ENCODE measurements at regions not wholly inside any gene's neighbourhood (a gene's known extent, or its start where the extent isn't known, plus 50 kb on each side); places are given as distances from the start of the nearest gene placed in this dataset.
A peak's percentile ranks its signal among the peaks of the same experiment; 100 is the strongest.

- no peak for TF ChIP-seq CTCF (conservative IDR thresholded peaks at IDR 0.05; ENCODE audit: low read depth, low read length)
- H3K4me3 ChIP-seq (ENCODE audit: low read length): no peak overlapping the region
- no peak for DNase-seq (ENCODE audit: low read depth)
Observed at GRCh38 chr3:115236496-115236895, 89.4 kb upstream of the ZBTB20 start.

GRCh38 chr3:115239717-115240116 lies 92.6 kb upstream of the ZBTB20 start:
- peak; percentile 94 for DNase-seq (ENCODE audit: low read depth)
- no peak for TF ChIP-seq CTCF (conservative IDR thresholded peaks at IDR 0.05; ENCODE audit: low read depth, low read length)
- no peak overlapping the region for H3K4me3 ChIP-seq (ENCODE audit: low read length)

- no peak for TF ChIP-seq CTCF (conservative IDR thresholded peaks at IDR 0.05; ENCODE audit: low read depth, low read length)
- H3K4me3 ChIP-seq (ENCODE audit: low read length): no peak overlapping the region
Observed at GRCh38 chr3:115244350-115244749, 97.3 kb upstream of the ZBTB20 start.

GRCh38 chr3:115245438-115245837 lies 98.3 kb upstream of the ZBTB20 start:
- peak; percentile 84 for DNase-seq (ENCODE audit: low read depth)
- no peak overlapping the region for H3K4me3 ChIP-seq (ENCODE audit: low read length)
- no peak for TF ChIP-seq CTCF (conservative IDR thresholded peaks at IDR 0.05; ENCODE audit: low read depth, low read length)

More at GRCh38 chr3:115244350-115244749, 97.3 kb upstream of the ZBTB20 start:
- DNase-seq (ENCODE audit: low read depth): no peak

- TF ChIP-seq CTCF (conservative IDR thresholded peaks at IDR 0.05; ENCODE audit: low read depth, low read length): no peak
- H3K4me3 ChIP-seq (ENCODE audit: low read length): no peak overlapping the region
- DNase-seq (ENCODE audit: low read depth): no peak
Observed at GRCh38 chr3:115245899-115246298, 98.8 kb upstream of the ZBTB20 start.

- DNase-seq (ENCODE audit: low read depth): no peak
- no peak for TF ChIP-seq CTCF (conservative IDR thresholded peaks at IDR 0.05; ENCODE audit: low read depth, low read length)
- no peak overlapping the region for H3K4me3 ChIP-seq (ENCODE audit: low read length)
Observed at GRCh38 chr3:115246461-115247020, 99.5 kb upstream of the ZBTB20 start.

- no peak for DNase-seq (ENCODE audit: low read depth)
- no peak for TF ChIP-seq CTCF (conservative IDR thresholded peaks at IDR 0.05; ENCODE audit: low read depth, low read length)
- no peak overlapping the region for H3K4me3 ChIP-seq (ENCODE audit: low read length)
Observed at GRCh38 chr3:115248274-115248673, 101.2 kb upstream of the ZBTB20 start.
